HG03460 (cell line): ENCODE measurements at regions not wholly inside any gene's neighbourhood (a gene's known extent, or its start where the extent isn't known, plus 50 kb on each side); places are given as distances from the start of the nearest gene placed in this dataset.
"Not testable (repeated sequence)": the region's sequence is repeated elsewhere in the genome, so short reads cannot be mapped to it uniquely, and the experiment has no call there.

Experiments
- ATAC-seq: cut with Tn5 transposase; IDR thresholded peaks from one replicate; pipeline ENCODE4 v1.9.1; 2021; ENCODE audit not compliant: unreplicated experiment

DNA sequence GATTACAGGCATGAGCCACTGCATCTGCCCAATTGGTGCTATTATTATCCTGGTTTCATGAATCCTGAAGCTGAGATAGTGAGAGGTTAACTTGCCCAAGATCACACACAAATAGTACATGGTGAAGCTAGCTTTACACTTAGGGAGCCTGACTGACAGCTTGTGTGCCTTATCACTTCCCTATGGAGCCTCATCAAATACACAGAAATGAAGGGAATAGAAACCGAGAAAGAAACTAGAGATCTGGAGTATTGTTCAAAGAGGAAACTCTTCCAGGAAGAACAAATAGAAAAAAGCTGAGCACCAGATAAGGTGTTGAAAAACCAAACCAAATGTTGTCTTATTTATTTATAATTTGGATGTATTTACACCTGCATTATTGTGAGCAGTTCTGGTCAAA lies 155.0 kb upstream of the CITED2 start:
- no peak for ATAC-seq

GRCh38 chr6:139528471-139528870 lies 154.0 kb upstream of the CITED2 start:
- ATAC-seq, result no peak

- no peak for ATAC-seq
These were observed 151.0 kb upstream of the CITED2 start for GRCh38 chr6:139525415-139525814.

DNA sequence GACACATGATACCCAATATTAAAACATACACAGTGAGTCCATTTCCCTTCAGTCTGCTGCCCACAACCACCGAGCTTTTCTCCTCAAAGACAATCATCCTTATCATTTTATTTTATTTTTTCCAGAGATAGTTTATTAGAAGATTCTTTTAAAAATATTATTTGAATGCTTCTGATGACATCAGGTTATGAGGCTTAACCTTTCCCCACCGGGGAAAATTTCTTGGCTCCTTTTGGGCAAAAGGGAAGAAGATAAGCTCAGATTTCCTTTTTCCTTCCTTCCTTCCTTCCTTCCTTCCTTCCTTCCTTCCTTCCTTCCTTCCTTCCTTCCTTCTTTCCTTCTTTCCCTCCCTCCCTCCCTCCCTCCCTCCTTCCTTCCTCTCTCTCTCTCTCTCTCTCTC lies 149.5 kb upstream of the CITED2 start:
- no peak for ATAC-seq

GRCh38 chr6:139522511-139523220 lies 148.2 kb upstream of the CITED2 start:
- no peak for ATAC-seq

DNA sequence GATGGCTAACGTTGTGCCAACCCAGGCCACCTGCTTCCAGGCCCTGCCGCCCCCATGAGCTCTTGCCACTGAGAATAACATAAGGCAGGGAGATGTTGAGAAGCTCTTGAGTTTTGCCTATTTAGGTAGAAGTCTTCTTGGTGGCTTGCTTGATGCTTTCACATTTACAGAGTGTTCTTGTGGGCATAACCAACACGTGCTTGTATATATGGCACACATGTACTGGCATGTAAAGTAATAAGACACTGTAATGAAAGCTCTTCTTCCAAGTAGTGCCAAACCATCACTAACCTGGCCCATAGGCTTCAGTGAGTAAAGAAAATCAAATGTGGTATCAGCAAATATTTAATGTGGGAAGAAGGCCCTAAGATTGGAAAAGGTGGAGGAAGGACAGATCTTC lies 146.9 kb upstream of the CITED2 start:
- ATAC-seq, result no peak

DNA sequence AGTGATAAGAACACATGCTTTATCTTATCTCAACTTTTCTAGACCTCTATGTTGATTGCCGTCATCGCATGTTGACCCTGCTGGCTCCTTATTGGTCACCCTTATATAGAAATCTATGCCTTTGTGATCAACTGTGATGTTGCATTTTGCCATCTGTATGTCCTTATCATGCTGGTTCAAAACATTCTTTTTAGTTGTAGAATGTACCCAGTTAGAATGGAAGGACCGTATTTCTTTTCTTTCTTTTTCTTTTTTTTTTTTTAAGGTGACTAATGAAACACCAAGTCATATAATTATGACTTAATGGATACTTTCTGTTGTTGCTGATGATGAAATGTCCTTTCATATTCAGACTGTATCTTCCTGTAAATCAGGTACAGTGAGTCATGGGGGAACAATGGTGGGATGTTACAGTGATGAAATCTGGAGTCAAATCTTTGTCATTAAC lies 145.9 kb upstream of the CITED2 start:
- ATAC-seq, result no peak

DNA sequence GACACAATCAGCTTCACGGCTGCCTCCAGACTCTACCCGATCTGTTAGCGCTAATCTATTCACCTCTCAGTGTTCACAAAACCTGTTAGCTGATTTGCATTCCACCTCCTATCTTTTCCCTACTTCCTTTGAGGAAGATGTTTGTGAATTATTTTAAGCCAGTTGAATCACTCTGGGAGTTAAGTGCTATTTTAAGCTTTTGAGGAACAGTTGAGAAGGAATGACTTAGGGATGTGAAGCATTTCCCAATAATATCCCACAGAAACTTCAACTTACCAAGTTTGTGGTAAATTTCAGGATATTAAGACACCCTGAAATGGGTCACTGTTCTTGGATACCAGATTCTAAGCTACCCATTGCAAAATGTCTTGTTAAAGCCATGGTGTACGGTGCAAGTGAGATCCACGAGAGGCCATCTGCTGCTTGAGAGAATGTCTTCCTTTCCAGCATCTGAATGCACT lies 145.2 kb upstream of the CITED2 start:
- no peak for ATAC-seq

DNA sequence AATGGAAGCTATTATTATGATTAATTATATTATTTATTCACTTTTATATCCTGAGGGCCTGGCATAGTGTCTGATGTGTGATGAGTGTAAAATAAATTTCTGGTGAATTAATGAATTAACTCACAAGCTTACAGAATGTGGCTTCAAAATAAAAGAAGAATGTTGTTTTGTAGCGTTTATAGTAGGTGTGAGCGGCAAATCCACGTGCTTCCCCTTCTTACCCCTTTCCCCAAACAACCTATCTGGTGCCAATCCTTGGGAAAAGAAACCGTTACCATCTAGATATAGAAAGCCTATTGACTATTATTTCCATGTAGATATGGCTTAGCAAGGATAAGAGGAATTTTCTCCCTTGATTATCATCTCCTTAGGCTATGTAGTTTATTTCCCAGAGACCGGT lies 144.6 kb upstream of the CITED2 start:
- no peak for ATAC-seq

- ATAC-seq, result no peak
These were observed 144.2 kb upstream of the CITED2 start for GRCh38 chr6:139518556-139519091.

DNA sequence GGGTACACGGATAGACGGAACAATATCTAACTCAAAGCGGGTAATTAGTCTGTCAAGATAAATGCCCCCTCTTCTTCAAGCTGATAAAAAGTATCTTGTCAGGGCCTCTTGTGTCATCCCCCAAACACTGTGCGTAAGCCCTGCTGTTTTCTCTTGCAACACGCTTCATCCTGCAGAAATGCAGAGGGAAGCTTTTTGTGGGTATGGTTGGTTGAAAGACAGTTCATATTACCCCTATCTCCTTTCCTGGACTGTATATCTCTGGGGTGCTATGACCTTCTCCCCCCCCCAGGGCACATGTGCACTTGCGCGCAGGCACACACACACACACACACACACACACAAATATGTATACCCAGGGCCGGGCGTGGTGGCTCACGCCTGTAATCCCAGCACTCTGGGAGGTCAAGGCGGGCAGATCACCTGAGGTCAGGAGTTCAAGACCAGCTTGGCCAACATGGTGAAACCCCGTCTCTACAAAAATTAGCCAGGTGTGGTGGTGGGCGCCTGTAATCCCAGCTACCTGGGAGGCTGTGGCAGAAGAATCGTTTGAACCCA lies 143.6 kb upstream of the CITED2 start:
- not testable (repeated sequence) for ATAC-seq

DNA sequence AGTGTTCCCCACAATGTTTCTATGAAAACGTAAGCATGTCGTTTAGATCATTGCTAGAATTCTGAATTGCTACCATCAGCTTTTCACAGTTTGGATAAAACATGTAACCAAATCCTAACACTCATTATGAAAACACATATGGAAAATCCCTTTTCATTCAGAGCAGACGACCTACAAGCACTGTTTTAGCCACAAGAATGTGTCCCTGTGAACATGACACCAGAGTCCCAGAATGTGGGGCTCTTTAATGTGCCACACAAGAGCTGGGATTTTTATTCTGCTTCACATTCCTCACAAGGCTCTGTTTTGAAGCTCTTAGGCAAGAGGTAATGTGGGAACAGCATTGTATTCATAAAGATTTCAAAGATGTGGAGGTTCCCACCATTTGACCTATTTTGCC lies 141.1 kb upstream of the CITED2 start:
- ATAC-seq, result no peak

GRCh38 chr6:139514819-139515218 lies 140.4 kb upstream of the CITED2 start:
- no peak for ATAC-seq

GRCh38 chr6:139510040-139510790 lies 135.8 kb upstream of the CITED2 start:
- ATAC-seq, result no peak

DNA sequence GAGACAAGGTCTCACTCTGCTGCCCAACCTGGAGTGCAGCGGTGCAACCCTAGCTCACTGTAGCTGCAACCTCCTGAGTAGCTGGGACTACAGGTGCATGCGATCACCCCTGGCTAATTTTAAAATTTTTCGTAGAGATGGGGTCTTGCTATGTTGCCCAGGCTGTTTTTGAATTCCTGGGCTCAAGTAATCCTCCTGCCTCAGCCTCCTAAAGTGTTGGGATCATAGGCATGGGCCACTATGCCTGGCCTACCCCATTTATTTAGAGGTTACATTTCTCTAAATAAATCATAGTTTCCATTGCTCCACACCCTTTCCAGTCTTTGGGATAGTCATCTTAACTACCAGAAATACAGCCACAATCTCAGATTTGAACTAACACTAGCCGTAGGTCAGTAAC lies 134.7 kb upstream of the CITED2 start:
- no peak for ATAC-seq

DNA sequence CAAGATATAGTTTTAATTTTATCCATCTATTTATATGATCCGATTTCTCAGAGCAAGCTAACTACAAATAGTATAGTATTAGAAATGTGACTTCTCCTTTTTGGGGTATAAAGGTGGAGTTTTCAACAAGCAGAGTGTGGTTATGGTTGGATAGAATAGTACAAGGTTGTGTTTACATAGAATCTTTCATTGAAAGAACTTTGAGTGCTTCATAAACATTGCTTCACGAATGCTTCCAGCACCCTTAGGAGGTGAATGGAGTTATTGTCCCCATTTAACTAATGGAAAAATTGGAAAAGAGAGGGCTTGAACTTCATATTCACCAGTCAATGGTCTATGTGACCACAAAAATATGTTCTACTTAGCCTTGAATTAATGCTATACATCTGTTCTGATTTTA lies 134.1 kb upstream of the CITED2 start:
- ATAC-seq, result no peak

- ATAC-seq, result no peak
These were observed 133.6 kb upstream of the CITED2 start for GRCh38 chr6:139508023-139508422.

GRCh38 chr6:139500977-139501376 lies 126.5 kb upstream of the CITED2 start:
- ATAC-seq, result no peak

GRCh38 chr6:139498715-139499114 lies 124.3 kb upstream of the CITED2 start:
- no peak for ATAC-seq

DNA sequence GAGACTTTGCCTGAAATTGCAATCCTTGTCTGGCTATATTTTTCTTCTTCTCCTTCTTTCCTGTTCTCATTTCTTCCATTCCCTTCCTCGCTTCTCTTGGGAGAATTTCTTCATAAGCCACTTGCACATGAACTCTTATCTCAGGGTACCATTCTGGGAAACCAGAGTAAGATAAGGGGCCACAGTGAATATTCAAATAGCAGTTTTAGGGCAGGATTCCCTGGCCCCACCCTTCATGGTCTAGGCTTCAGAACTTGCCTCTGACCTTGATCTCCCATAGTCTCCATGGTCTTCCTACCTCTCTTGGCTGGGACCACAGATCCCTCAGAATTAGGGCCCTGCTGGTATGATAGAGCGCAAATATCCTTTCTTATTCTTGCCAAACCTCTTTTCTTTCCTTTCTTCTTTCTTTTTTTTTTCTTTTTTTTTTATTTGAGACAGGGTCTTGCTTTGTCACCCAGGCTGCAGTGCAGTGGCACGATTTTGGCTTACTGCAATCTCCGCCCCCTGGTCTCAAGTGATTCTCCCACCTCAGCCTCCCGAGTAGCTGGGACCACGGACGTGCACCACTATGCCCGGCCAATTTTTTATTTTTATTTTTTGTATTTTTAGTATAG lies 123.0 kb upstream of the CITED2 start:
- no peak for ATAC-seq

GRCh38 chr6:139496654-139497344 lies 122.4 kb upstream of the CITED2 start:
- no peak for ATAC-seq
